Psoas muscle (tissue), 7 donors: ENCODE measurements at regions not wholly inside any gene's neighbourhood (a gene's known extent, or its start where the extent isn't known, plus 50 kb on each side); places are given as distances from the start of the nearest gene placed in this dataset.

Experiments
- ATAC-seq, 4 donors: fragments of 200-7000 bp; cut with Tn5 transposase; one replicate each; pipeline ENCODE4 v1.9.1; 2020; ENCODE audit warnings: moderate library complexity in 3 of 4, mild to moderate bottlenecking in 2 of 4
- DNase-seq, 2 donors: peaks; one replicate each; pipeline ENCODE4 v3.0.0-alpha.2; 2020
- H3K27ac ChIP-seq: fragments of 200-600 bp; one replicate; pipeline ENCODE4 v1.8.0; 2022
- H3K27me3 ChIP-seq, 3 donors: fragments of 200-600 bp in 1 of 3; one replicate each; pipeline versions ENCODE4 v1.6.1 to v1.8.0; 2013 to 2022; ENCODE audit warnings: low read length in 2 of 3, mild to moderate bottlenecking in 2 of 3, moderate library complexity in 1 of 3; ENCODE audit not compliant: insufficient read depth in 3 of 3
- H3K36me3 ChIP-seq, 2 donors: fragments of 200-600 bp in 1 of 2; one replicate each; pipeline versions ENCODE4 v1.6.1 to v1.8.0; 2013 to 2022; ENCODE audit warnings: low read depth in 1 of 2, mild to moderate bottlenecking in 1 of 2, moderate library complexity in 1 of 2; ENCODE audit not compliant: insufficient read depth in 1 of 2
- H3K4me1 ChIP-seq: fragments of 200-600 bp; one replicate; pipeline ENCODE4 v1.8.0; 2022
- H3K4me3 ChIP-seq: fragments of 200-600 bp; one replicate; pipeline ENCODE4 v1.8.0; 2022; ENCODE audit warnings: mild to moderate bottlenecking
- H3K9me3 ChIP-seq: fragments of 200-600 bp; one replicate; pipeline ENCODE4 v1.8.0; 2022
- WGBS, 3 donors: extraction: QIAGEN DNeasy Blood & Tissue Kit; methylation state at CpG; one replicate each; pipeline versions ENCODE4 v1.1.6 to v1.1.7; 2013; 5-methylcytosine and 5-hydroxymethylcytosine counted together
- intact Hi-C, 2 donors: fragments of 100-400 bp; cut with DNase I; formaldehyde crosslinking; loops; one replicate each; pipeline versions ENCODE4 v1.11.0 to v1.14.2; 2022
- TF ChIP-seq, protein P1 (sequence below): fragments of 200-600 bp; IDR thresholded peaks from one replicate; pipeline ENCODE4 v1.8.0; 2022; ENCODE audit warnings: antibody characterized with exemption
- donor health status: healthy with polysubstance abuse.
- donor health status: DM: no; HTN: no; CAD: no; lungs with moderate emphysema.
- donor health status: Bipolar disorder and iron deficiency.
- donor health status: healthy.
- donor health status: DM: yes; HTN: yes; CAD: no.
- donor health status: DM: no; HTN: no; CAD: no.
- donor health status: DM: yes; HTN: yes; CAD: no.

DNA sequence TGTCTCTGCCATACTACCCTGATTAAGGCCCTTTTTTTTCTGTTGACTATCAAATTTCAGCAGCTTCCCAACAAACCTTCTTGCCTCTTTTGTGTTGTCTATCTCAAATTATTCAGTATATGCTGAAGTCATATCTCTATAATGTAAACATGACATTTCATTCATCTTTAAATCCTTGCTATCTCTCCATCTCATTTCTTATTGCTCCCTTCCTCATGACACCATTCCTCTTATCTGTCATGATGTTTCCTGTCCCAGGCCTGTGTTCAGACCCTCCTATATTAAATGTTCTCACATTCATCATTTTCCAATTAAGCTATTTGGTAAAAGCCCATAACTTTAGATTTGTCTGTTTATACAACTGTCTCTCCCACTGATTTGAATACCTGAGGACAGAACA, 482.6 kb downstream of the EPM2A start:
- Histone ChIP-seq H3K9me3 (no peaks in the 10 kb centered on the region), H3K27ac (no peak overlapping the region), H3K36me3 (no peaks in the 10 kb centered on the region), H3K4me3 (no peak overlapping the region), H3K27me3 (no peaks in the 10 kb centered on the region), H3K4me1 (no peaks in the 10 kb centered on the region)
- DNase-seq (no peak), ATAC-seq (no peak)
- intact Hi-C loops, result no loop called here
- TF ChIP-seq, protein P1, sequence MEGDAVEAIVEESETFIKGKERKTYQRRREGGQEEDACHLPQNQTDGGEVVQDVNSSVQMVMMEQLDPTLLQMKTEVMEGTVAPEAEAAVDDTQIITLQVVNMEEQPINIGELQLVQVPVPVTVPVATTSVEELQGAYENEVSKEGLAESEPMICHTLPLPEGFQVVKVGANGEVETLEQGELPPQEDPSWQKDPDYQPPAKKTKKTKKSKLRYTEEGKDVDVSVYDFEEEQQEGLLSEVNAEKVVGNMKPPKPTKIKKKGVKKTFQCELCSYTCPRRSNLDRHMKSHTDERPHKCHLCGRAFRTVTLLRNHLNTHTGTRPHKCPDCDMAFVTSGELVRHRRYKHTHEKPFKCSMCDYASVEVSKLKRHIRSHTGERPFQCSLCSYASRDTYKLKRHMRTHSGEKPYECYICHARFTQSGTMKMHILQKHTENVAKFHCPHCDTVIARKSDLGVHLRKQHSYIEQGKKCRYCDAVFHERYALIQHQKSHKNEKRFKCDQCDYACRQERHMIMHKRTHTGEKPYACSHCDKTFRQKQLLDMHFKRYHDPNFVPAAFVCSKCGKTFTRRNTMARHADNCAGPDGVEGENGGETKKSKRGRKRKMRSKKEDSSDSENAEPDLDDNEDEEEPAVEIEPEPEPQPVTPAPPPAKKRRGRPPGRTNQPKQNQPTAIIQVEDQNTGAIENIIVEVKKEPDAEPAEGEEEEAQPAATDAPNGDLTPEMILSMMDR, result no peak

DNA sequence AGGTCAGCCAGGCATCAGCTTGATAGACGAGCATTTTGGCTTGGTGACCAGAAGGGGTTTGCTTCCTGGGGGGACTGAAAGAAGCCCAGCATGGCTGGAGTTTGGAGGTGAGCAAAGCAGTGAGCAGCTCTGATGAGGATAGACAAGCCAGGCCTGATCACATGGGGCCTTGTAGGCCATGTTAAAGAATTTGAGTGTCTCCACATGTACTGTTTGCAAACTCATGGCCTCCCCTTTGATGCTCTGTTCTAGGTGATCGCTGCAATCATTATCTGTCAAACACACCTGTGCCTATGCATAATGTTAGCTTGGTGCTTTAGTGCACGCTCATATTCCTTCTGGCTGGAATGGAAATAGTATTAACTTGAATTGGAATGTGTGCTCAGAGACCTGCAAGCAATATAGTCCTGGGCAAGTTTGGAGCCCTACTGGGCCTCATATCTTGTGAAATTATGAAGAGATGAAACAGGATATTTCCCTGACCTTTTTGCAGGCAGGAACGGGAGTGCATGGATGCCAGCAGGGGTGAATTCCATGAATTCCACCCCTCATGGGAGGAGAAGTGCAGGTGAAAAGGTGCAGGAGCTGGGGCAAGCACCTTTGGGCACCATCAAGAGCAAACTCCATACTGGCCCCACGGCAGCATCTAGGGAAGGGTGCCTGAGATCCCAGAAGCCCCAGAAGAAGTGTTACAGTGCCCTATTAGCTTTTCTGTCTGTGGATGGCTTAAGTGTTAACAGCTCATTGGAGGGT, 480.5 kb downstream of the EPM2A start:
- ATAC-seq, result no peak
- Histone ChIP-seq H3K27me3 (no peaks in the 10 kb centered on the region), H3K4me3 (no peak overlapping the region), H3K27ac (no peak overlapping the region), H3K9me3 (no peaks in the 10 kb centered on the region), H3K4me1 (no peaks in the 10 kb centered on the region), H3K36me3 (no peaks in the 10 kb centered on the region)
- TF ChIP-seq, protein P1, result no peak
- 75 to 80% (median 77%) methylated on average over 5 of the region's 5 CpGs for WGBS, 3 donors
- intact Hi-C loops, result no loop called here
- no peak for DNase-seq

DNA sequence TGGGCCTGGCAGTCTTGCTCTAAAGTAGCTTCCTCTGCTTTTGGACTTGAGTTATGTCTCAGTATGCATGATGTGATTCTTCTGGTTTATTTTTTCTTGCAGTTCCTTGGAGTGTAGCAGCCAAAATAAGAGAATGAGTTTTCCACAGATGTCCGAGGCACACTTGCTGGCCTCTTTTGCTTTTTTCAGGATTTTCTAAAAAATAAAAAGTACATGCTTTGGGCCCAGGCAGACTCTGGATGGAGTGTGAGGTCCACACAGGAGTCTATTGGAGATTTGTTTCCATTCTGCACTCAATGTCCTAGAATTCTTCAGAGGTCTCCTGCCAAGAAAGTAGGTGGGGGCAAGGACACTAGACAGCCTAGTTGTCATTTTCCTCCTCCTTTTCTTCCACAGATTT, 477.6 kb downstream of the EPM2A start:
- H3K4me1 ChIP-seq, result no peaks in the 10 kb centered on the region
- H3K36me3 ChIP-seq, result no peaks in the 10 kb centered on the region
- DNase-seq (no peak), ATAC-seq (no peak)
- H3K27ac ChIP-seq, result no peak overlapping the region
- H3K4me3 ChIP-seq, result no peak overlapping the region
- TF ChIP-seq, protein P1, result no peak
- intact Hi-C loops, result no loop called here
- H3K27me3 ChIP-seq, result no peaks in the 10 kb centered on the region
- H3K9me3 ChIP-seq, result no peaks in the 10 kb centered on the region
- 48 to 57% (median 53%) methylated on average over 1 of the region's 1 CpG for WGBS, 3 donors

DNA sequence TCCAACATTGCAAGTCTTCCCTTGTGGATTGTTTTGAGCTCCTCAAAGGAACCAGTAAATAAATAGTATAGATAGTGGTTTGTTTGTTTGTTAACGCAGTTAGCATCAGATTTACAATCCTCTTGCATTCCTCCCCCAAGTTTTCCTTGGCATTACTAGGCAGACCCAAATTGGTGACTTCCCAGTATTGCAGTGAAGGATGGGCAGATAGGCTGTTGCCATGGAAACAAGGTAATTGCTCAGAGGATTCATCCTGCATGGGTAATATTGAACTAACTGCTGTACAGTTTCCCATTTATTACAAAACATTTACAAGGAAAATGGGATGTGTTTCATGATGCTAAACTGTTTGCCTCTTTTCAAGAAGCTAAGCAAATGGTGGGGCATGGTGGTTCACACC, 477.2 kb downstream of the EPM2A start:
- intact Hi-C loops, result no loop called here
- Histone ChIP-seq H3K4me3 (no peak overlapping the region), H3K4me1 (no peaks in the 10 kb centered on the region), H3K27ac (no peak overlapping the region), H3K36me3 (no peaks in the 10 kb centered on the region), H3K27me3 (no peaks in the 10 kb centered on the region), H3K9me3 (no peaks in the 10 kb centered on the region)
- DNase-seq (no peak), ATAC-seq (no peak)
- TF ChIP-seq, protein P1, result no peak
- 72 to 88% (median 75%) methylated on average over 1 of the region's 1 CpG for WGBS, 3 donors
